Epithelial cell of esophagus (primary cell): ENCODE measurements at regions not wholly inside any gene's neighbourhood (a gene's known extent, or its start where the extent isn't known, plus 50 kb on each side); places are given as distances from the start of the nearest gene placed in this dataset.

ENCODE experiments used
- DNase-seq: peaks from one replicate; pipeline ENCODE4 v3.0.0; 2010; ENCODE audit warnings: low read depth
- H3K4me3 ChIP-seq: 2 replicates; pipeline ENCODE4 v1.5.1; 2011; ENCODE audit warnings: mild to moderate bottlenecking, low read length, control low read depth
- CTCF ChIP-seq: IDR thresholded peaks from 2 replicates; pipeline ENCODE4 v1.5.1; 2011; ENCODE audit warnings: low read depth, mild to moderate bottlenecking, low read length, control low read depth, inconsistent platforms; ENCODE audit not compliant: insufficient read depth; ENCODE audit errors: missing control alignments

DNA sequence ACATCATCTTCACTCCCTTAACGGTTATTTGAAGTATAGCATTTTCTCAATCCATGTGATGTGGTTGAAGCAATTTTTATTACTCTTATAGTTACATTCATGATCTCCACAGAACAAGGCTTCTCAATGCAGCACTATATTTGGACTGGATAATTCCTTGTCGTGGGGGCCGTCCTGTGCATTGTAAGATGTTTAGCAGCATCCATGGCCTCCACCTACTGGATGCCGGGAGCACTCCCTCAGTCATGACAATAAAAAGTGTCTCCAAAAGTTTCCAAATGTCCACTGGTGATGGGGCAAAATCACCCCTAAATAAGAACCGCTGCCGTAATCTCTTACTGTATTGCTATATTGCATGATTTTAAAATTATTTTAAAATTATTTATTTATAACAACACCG is 110.6 kb upstream of the DDX18 start:
- TF ChIP-seq CTCF, result no peak
- no peak for DNase-seq
- no peak overlapping the region for H3K4me3 ChIP-seq

DNA sequence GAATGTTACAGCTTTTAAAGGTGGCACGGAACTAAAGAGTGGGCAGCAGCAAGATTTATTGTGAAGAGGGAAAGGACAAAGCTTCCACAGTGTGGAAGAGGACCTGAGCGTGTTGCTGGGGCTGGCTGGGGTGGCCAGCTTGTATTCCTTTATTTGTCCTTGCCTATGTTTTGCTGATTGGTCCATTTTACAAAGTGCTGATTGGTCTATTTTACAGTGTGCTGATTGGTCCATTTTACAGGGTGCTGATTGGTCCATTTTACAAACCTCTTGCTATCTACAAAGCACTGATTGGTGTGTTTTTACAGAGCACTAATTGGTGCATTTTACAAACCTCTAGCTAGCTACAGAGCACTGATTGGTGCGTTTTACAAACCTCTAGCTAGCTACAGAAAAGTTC is 109.7 kb upstream of the DDX18 start:
- no peak overlapping the region for H3K4me3 ChIP-seq
- TF ChIP-seq CTCF, result no peak
- DNase-seq, result no peak

DNA sequence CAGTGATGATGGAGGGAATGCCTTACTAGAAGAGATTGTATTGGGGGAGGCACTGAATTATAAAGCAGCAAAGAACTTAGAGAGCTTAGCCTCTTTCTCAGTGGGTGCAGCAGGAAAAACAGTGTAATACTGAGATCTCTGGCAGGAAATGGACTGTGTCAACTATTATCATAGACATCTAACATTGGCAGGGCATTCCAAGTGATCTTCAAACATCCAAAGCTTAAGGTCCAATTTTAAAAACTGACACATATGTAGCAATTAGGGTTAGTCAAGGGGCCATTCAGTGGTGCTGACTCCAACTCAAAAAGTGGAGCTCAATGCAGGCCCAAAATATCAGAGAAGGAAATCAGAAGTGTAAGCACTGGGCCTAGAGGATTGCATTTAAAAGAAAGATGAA is 106.6 kb upstream of the DDX18 start:
- no peak overlapping the region for H3K4me3 ChIP-seq
- no peak for DNase-seq
- TF ChIP-seq CTCF, result no peak

DNA sequence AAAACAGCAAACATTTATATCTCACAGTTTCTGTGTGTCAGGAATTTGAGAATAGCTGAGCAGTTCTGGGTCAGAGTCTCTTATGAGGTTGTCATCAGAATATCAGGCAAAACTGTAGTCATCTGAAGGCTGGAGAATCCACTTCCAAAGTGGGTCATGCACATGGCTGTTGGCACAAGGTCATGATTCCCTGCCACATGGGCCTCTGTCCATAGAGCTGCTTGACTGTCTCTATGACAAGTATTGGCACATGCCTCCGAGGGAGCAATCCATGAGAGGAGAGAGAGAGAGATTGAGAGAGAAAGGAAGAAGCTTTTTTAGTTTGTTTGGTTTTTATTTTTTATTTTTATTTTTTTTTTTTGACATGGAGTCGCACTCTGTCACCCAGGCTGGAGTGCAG is 101.8 kb upstream of the DDX18 start:
- no peak overlapping the region for H3K4me3 ChIP-seq
- no peak for TF ChIP-seq CTCF
- no peak for DNase-seq

GRCh38 chr2:117714110-117714509 is 100.4 kb upstream of the DDX18 start:
- DNase-seq, result no peak
- no peak overlapping the region for H3K4me3 ChIP-seq
- no peak for TF ChIP-seq CTCF

DNA sequence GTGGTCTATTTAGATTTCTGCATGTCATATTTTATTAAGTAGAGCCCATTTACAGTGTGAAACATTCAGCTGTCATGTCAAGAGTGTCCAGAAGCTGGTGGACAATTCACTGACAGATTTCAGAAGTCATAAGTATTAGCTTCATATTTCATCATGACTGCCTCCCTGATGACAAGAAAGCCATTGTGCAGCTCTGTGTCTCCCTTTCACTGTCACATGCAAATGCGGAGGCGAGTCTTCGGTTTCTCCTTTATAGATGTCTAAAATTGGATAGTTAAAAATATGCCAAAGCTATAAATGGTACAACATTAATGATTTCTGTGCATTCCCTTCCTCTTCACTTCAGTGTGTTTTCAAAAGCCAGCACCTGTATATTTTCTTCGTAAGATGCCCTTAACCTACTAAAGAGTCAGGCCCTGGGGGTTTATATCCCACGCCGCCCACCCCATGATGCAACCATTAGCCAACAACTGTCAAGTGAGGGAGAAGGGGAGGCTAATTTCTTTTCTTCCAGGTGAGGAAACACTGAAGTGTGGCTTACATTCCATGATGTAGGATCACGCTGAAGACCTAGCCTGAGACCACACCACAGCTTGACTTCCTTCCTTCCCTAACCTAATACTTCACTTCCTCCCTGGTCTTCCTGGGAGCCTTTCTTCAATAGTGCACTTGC is 99.6 kb upstream of the DDX18 start:
- no peak for TF ChIP-seq CTCF
- no peak overlapping the region for H3K4me3 ChIP-seq
- DNase-seq, result no peak

- no peak for TF ChIP-seq CTCF
- no peak for DNase-seq
- no peak overlapping the region for H3K4me3 ChIP-seq
Measured at GRCh38 chr2:117716505-117716904, 98.0 kb upstream of the DDX18 start.
